Gastrocnemius medialis (tissue), 4 donors: ENCODE measurements at regions not wholly inside any gene's neighbourhood (a gene's known extent, or its start where the extent isn't known, plus 50 kb on each side); places are given as distances from the start of the nearest gene placed in this dataset.

Experiments
- ATAC-seq, 2 donors: fragments of 150-250 bp; one replicate each; pipeline ENCODE4 v1.9.1; 2016
- DNase-seq, 2 donors: peaks; one replicate each; pipeline ENCODE4 v3.0.0-alpha.2; 2019
- H3K27ac ChIP-seq, 4 donors: fragments of 200-600 bp; sonication (generic); 1 replicate in 1 of 4; 2 replicates in 3 of 4; pipeline ENCODE4 v1.5.1; 2016 to 2018; ENCODE audit warnings: mild to moderate bottlenecking in 2 of 4, moderate library complexity in 1 of 4
- H3K27me3 ChIP-seq, 3 donors: fragments of 200-600 bp; sonication (generic) in 2 of 3; 1 replicate in 1 of 3; 2 replicates in 2 of 3; pipeline versions ENCODE4 v1.5.1 to v1.6.0; 2016 to 2019; ENCODE audit warnings: mild to moderate bottlenecking in 1 of 3, moderate library complexity in 1 of 3
- H3K36me3 ChIP-seq, 2 donors: fragments of 200-600 bp; sonication (generic) in 1 of 2; one replicate each; pipeline ENCODE4 v1.5.1; 2017 to 2018
- H3K4me1 ChIP-seq, 2 donors: fragments of 200-600 bp; sonication (generic) in 1 of 2; one replicate each; pipeline ENCODE4 v1.5.1; 2016 to 2017; ENCODE audit warnings: mild to moderate bottlenecking in 2 of 2
- H3K4me3 ChIP-seq, 4 donors: fragments of 200-600 bp; sonication (generic) in 3 of 4; 1 replicate in 1 of 4; 2 replicates in 3 of 4; pipeline ENCODE4 v1.5.1; 2016 to 2019; ENCODE audit warnings: mild to moderate bottlenecking in 2 of 4
- H3K9me3 ChIP-seq, 3 donors: fragments of 200-600 bp; sonication (generic) in 2 of 3; 1 replicate in 1 of 3; 2 replicates in 2 of 3; pipeline ENCODE4 v1.5.1; 2016 to 2019
- POLR2A ChIP-seq, 2 donors: fragments of 450-650 bp; IDR thresholded peaks; one replicate each; pipeline ENCODE4 v1.6.1; 2017; ENCODE audit warnings: antibody characterized with exemption in 2 of 2, mild to moderate bottlenecking in 2 of 2, moderate library complexity in 2 of 2
- in situ Hi-C, 4 donors: fragments of 200-750 bp; cut with MboI; loops; one replicate each; pipeline versions ENCODE4 v1.15.0 to v1.8.0; 2017; ENCODE audit warnings: low sequenced_read_pairs in 4 of 4
- intact Hi-C: fragments of 100-400 bp; cut with DNase I; formaldehyde crosslinking; loops from one replicate; pipeline ENCODE4 v1.15.1; 2023; ENCODE audit warnings: low total_unique reads
- TF ChIP-seq, protein P1 (sequence below), 5 experiments: fragments of 450-650 bp in 3 of 5; fragments of 200-600 bp in 2 of 5; sonication (generic) in 2 of 5; IDR thresholded peaks in 4 of 5; conservative IDR thresholded peaks in 1 of 5; 1 replicate in 4 of 5; 2 replicates in 1 of 5; pipeline ENCODE4 v1.5.1; 2016 to 2019; ENCODE audit warnings: antibody characterized with exemption in 5 of 5, mild to moderate bottlenecking in 3 of 5, moderate library complexity in 3 of 5

DNA sequence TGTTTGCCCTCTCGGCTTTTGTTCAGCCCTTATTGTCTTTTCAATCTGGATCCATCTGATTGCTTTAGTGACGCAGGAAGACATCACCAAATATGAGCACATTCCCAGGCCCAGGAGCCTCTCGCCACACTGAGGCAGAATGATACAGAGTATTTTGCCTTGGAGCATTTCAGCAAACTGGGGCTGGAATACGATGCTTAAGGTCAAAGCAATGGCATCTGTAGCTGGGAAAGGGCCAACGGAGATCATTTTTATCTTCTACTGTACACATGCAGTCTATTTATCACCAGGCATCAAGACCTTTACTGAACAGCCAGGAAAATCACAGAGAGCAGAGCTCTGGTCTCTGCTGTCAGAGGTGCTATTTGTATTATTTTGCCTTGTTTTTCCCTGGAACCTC, 655.3 kb downstream of the RNF144B start:
- ATAC-seq (no peak), DNase-seq (no peak)
- H3K27me3 ChIP-seq = no peaks in the 10 kb centered on the region
- in situ Hi-C loops (no loop called here), intact Hi-C loops (no loop called here)
- no peak overlapping the region for H3K27ac ChIP-seq
- no peak overlapping the region for H3K4me3 ChIP-seq
- peaks cover 6 to 7% of the 10 kb centered on the region in 2 donors for H3K4me1 ChIP-seq
- H3K36me3 ChIP-seq = no peaks in the 10 kb centered on the region
- H3K9me3 ChIP-seq = no peaks in the 10 kb centered on the region
- TF ChIP-seq, protein P1, sequence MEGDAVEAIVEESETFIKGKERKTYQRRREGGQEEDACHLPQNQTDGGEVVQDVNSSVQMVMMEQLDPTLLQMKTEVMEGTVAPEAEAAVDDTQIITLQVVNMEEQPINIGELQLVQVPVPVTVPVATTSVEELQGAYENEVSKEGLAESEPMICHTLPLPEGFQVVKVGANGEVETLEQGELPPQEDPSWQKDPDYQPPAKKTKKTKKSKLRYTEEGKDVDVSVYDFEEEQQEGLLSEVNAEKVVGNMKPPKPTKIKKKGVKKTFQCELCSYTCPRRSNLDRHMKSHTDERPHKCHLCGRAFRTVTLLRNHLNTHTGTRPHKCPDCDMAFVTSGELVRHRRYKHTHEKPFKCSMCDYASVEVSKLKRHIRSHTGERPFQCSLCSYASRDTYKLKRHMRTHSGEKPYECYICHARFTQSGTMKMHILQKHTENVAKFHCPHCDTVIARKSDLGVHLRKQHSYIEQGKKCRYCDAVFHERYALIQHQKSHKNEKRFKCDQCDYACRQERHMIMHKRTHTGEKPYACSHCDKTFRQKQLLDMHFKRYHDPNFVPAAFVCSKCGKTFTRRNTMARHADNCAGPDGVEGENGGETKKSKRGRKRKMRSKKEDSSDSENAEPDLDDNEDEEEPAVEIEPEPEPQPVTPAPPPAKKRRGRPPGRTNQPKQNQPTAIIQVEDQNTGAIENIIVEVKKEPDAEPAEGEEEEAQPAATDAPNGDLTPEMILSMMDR (IDR thresholded peaks at IDR 0.05 in 4 of 5, conservative IDR thresholded peaks at IDR 0.05 in 1 of 5) = no peak
- TF ChIP-seq POLR2A (IDR thresholded peaks at IDR 0.05) = no peak

DNA sequence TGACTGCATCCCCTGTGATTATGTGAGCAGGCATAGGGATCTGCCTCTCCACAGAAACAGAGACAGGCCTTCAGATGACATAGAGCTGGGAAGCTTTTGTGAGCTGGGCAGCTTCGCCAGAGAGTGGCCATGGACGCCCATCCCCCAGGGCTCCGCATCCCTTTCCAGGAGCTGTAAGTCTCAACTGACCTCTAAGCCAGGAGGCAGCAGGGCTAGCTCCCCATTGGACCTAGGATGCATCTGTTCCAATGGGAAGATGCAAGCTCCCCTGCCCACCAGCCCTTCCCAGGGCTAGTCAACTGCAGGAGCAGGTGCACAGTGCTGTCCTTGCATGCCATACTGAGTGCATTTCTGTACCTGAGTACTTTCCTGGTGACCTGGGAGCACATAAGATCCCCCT, 663.6 kb downstream of the RNF144B start:
- Histone ChIP-seq H3K9me3 (no peaks in the 10 kb centered on the region), H3K27me3 (no peaks in the 10 kb centered on the region), H3K4me1 (no peaks in the 10 kb centered on the region), H3K27ac (no peak overlapping the region), H3K4me3 (no peak overlapping the region), H3K36me3 (no peaks in the 10 kb centered on the region)
- intact Hi-C loops (no loop called here), in situ Hi-C loops (no loop called here)
- DNase-seq = no peak
- no peak for ATAC-seq
- no peak for TF ChIP-seq POLR2A (IDR thresholded peaks at IDR 0.05)
- TF ChIP-seq, protein P1 (IDR thresholded peaks at IDR 0.05 in 4 of 5, conservative IDR thresholded peaks at IDR 0.05 in 1 of 5) = no peak

DNA sequence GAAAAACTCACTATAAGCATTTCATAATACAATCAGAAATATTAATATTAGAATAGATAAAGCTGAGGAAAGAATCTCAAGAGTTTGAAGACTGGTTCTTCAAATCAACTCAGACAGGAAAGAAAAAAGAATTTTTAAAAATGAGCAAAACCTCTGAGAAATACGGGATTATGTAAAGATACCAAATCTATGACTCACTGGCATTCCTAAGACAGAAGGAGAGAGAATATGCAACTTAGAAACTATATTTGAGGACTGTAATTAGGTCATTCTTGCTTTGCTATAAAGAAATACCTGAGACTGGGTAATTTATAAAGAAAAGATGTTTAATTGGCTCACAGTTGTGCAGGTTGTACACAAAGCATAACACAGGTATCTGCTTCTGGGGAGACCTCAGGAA, 665.1 kb downstream of the RNF144B start:
- H3K27me3 ChIP-seq = no peaks in the 10 kb centered on the region
- no peak for ATAC-seq
- no peak overlapping the region for H3K27ac ChIP-seq
- no peak overlapping the region for H3K4me3 ChIP-seq
- TF ChIP-seq, protein P1 (IDR thresholded peaks at IDR 0.05 in 4 of 5, conservative IDR thresholded peaks at IDR 0.05 in 1 of 5) = no peak
- no peak for TF ChIP-seq POLR2A (IDR thresholded peaks at IDR 0.05)
- no peaks in the 10 kb centered on the region for H3K36me3 ChIP-seq
- DNase-seq = no peak
- no peaks in the 10 kb centered on the region for H3K9me3 ChIP-seq
- intact Hi-C loops = no loop called here
- in situ Hi-C loops = no loop called here
- no peaks in the 10 kb centered on the region for H3K4me1 ChIP-seq

DNA sequence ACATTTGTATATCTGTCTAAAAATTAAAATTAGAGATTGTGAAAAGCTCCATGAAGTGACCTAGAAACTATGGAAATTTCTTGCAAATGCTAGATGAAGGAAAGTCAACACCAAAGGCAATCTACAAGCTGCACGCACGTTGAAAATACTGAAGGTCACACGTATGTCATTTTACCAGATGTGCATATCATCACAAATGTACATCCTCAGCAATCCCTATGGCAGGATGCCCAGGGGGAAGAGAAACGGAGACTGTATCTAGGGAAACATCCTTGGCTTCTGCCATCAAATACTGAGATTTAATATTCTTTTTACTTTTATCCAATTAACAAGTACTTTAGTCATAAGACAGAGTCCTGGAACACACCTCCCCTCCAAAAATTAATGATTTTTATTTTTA, 672.0 kb downstream of the RNF144B start:
- no peak overlapping the region for H3K27ac ChIP-seq
- in situ Hi-C loops = no loop called here
- H3K9me3 ChIP-seq = no peaks in the 10 kb centered on the region
- H3K4me3 ChIP-seq = no peak overlapping the region
- no peaks in the 10 kb centered on the region for H3K4me1 ChIP-seq
- no peaks in the 10 kb centered on the region for H3K27me3 ChIP-seq
- TF ChIP-seq POLR2A (IDR thresholded peaks at IDR 0.05) = no peak
- TF ChIP-seq, protein P1 (IDR thresholded peaks at IDR 0.05 in 4 of 5, conservative IDR thresholded peaks at IDR 0.05 in 1 of 5) = no peak
- no peaks in the 10 kb centered on the region for H3K36me3 ChIP-seq
- intact Hi-C loops = no loop called here
- DNase-seq = no peak
- no peak for ATAC-seq

DNA sequence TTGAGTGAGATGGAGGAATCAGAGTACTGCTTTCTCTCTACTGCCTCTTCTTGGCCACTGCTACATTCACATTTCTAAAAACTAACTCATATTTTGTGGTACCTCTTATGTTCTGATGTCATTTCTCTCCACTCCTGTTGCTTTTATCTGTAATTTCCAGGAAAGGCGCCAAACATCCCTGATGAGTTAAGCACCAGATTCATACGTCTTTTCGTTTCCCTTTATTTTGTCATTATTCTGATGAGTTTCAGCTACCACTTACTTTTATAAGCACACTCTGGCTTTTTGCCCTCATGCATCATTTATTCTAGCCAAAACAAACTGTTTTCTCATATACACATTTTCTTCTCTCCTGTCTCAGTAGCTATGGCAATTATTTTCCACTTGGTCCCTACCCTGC, 680.0 kb downstream of the RNF144B start:
- no peaks in the 10 kb centered on the region for H3K9me3 ChIP-seq
- TF ChIP-seq POLR2A (IDR thresholded peaks at IDR 0.05) = no peak
- TF ChIP-seq, protein P1 (IDR thresholded peaks at IDR 0.05 in 4 of 5, conservative IDR thresholded peaks at IDR 0.05 in 1 of 5) = no peak
- no peak overlapping the region for H3K27ac ChIP-seq
- H3K4me1 ChIP-seq = no peaks in the 10 kb centered on the region
- intact Hi-C loops = no loop called here
- H3K36me3 ChIP-seq = no peaks in the 10 kb centered on the region
- DNase-seq (no peak), ATAC-seq (no peak)
- in situ Hi-C loops = no loop called here
- H3K4me3 ChIP-seq = no peak overlapping the region
- H3K27me3 ChIP-seq = no peaks in the 10 kb centered on the region
